NOMO-1 treated with DMSO at 0.1 percent for 48 hours (cell line): ENCODE measurements at regions not wholly inside any gene's neighbourhood (a gene's known extent, or its start where the extent isn't known, plus 50 kb on each side); places are given as distances from the start of the nearest gene placed in this dataset.
"Not testable (repeated sequence)": the region's sequence is repeated elsewhere in the genome, so short reads cannot be mapped to it uniquely, and the experiment has no call there.

Experiments used
- DNase-seq: peaks from one replicate; lab custom pipeline; 2025; ENCODE audit not compliant: unreplicated experiment; lab: John Stamatoyannopoulos, UW

- DNase-seq: no peak
Observed at GRCh38 chr18:9009703-9010488, 92.6 kb upstream of the NDUFV2 start.

GRCh38 chr18:9011431-9011830 lies 91.1 kb upstream of the NDUFV2 start:
- DNase-seq: no peak

GRCh38 chr18:9013926-9014373 lies 88.5 kb upstream of the NDUFV2 start:
- DNase-seq: no peak

- DNase-seq: no peak
Observed at GRCh38 chr18:9015689-9016088, 86.8 kb upstream of the NDUFV2 start.

- DNase-seq: no peak
Observed at GRCh38 chr18:9016633-9017166, 85.8 kb upstream of the NDUFV2 start.

- DNase-seq: peak; percentile 79
Observed at GRCh38 chr18:9017167-9017904, 85.2 kb upstream of the NDUFV2 start.

GRCh38 chr18:9017905-9018227 lies 84.6 kb upstream of the NDUFV2 start:
- DNase-seq: no peak

- DNase-seq: no peak
Observed at GRCh38 chr18:9019135-9019534, 83.4 kb upstream of the NDUFV2 start.

- no peak for DNase-seq
Observed at GRCh38 chr18:9020221-9020620, 82.3 kb upstream of the NDUFV2 start.

GRCh38 chr18:9021458-9021857 lies 81.0 kb upstream of the NDUFV2 start:
- no peak for DNase-seq

- DNase-seq: no peak
Observed at GRCh38 chr18:9022397-9023155, 79.9 kb upstream of the NDUFV2 start.

- DNase-seq: not testable (repeated sequence)
Observed at GRCh38 chr18:9024031-9024646, 78.4 kb upstream of the NDUFV2 start.

- no peak for DNase-seq
Observed at GRCh38 chr18:9025091-9025838, 77.2 kb upstream of the NDUFV2 start.

GRCh38 chr18:9029131-9029530 lies 73.4 kb upstream of the NDUFV2 start:
- no peak for DNase-seq

GRCh38 chr18:9032519-9032918 lies 70.0 kb upstream of the NDUFV2 start:
- DNase-seq: no peak

GRCh38 chr18:9038277-9038871 lies 64.1 kb upstream of the NDUFV2 start:
- no peak for DNase-seq

GRCh38 chr18:9039441-9040071 lies 62.9 kb upstream of the NDUFV2 start:
- DNase-seq: no peak

GRCh38 chr18:9042766-9043481 lies 59.6 kb upstream of the NDUFV2 start:
- DNase-seq: no peak

GRCh38 chr18:9043581-9043980 lies 58.9 kb upstream of the NDUFV2 start:
- DNase-seq: no peak
